ENCODE measurements at regions not wholly inside any gene's neighbourhood (a gene's known extent, or its start where the extent isn't known, plus 50 kb on each side); places are given as distances from the start of the nearest gene placed in this dataset.

- DNase-seq: peak; percentile 55
Measured at GRCh38 chr14:38762426-38762825, 340.6 kb downstream of the SEC23A start.

GRCh38 chr14:38761033-38761432 is 342.0 kb downstream of the SEC23A start:
- no peak for DNase-seq

GRCh38 chr14:38758661-38759060 is 344.4 kb downstream of the SEC23A start:
- no peak for DNase-seq

- DNase-seq: peak; percentile 37
Measured at GRCh38 chr14:38755036-38755435, 348.0 kb downstream of the SEC23A start.

GRCh38 chr14:38752750-38753149 is 350.3 kb downstream of the SEC23A start:
- DNase-seq: no peak

- no peak for DNase-seq
Measured at GRCh38 chr14:38752341-38752740, 350.7 kb downstream of the SEC23A start.

GRCh38 chr14:38751459-38751858 is 351.6 kb downstream of the SEC23A start:
- DNase-seq: no peak

- DNase-seq: no peak
Measured at GRCh38 chr14:38749936-38750335, 353.1 kb downstream of the SEC23A start.

GRCh38 chr14:38745861-38746260 is 357.2 kb downstream of the SEC23A start:
- DNase-seq: no peak

GRCh38 chr14:38743966-38744584 is 359.0 kb downstream of the SEC23A start:
- DNase-seq: no peak

GRCh38 chr14:38737686-38738407 is 365.2 kb downstream of the SEC23A start:
- DNase-seq: no peak

- no peak for DNase-seq
Measured at GRCh38 chr14:38735005-38735404, 368.0 kb downstream of the SEC23A start.

- no peak for DNase-seq
Measured at GRCh38 chr14:38731962-38732361, 371.1 kb downstream of the SEC23A start.

GRCh38 chr14:38730420-38730819 is 372.6 kb downstream of the SEC23A start:
- no peak for DNase-seq

- no peak for DNase-seq
Measured at GRCh38 chr14:38727731-38728130, 375.3 kb downstream of the SEC23A start.

GRCh38 chr14:38724621-38725020 is 378.4 kb downstream of the SEC23A start:
- no peak for DNase-seq

GRCh38 chr14:38723959-38724358 is 379.1 kb downstream of the SEC23A start:
- peak; percentile 30 for DNase-seq

- DNase-seq: no peak
Measured at GRCh38 chr14:38723277-38723676, 379.8 kb downstream of the SEC23A start.

GRCh38 chr14:38721822-38722431 is 381.1 kb downstream of the SEC23A start:
- DNase-seq: peak; percentile 48

- DNase-seq: no peak
Measured at GRCh38 chr14:38718519-38718918, 384.5 kb downstream of the SEC23A start.

- no peak for DNase-seq
Measured at GRCh38 chr14:38716926-38717325, 386.1 kb downstream of the SEC23A start.

GRCh38 chr14:38710881-38711280 is 392.2 kb downstream of the SEC23A start:
- DNase-seq: no peak

- no peak for DNase-seq
Measured at GRCh38 chr14:38710196-38710595, 392.8 kb downstream of the SEC23A start.

GRCh38 chr14:38705220-38705619 is 397.8 kb downstream of the SEC23A start:
- DNase-seq: no peak
